Stimulated activated CD4-positive, alpha-beta T cell treated with anti-CD3 and anti-CD28 coated beads, Interleukin-1b, Interleukin-23, amount 100 ng/mL, for 4 hours (primary cell): ENCODE measurements at regions not wholly inside any gene's neighbourhood (a gene's known extent, or its start where the extent isn't known, plus 50 kb on each side); places are given as distances from the start of the nearest gene placed in this dataset.

Experiments used
- DNase-seq, 2 donors: peaks; one replicate each; pipeline ENCODE4 v3.0.0-alpha.2; 2020; ENCODE audit warnings: low read depth in 2 of 2

- DNase-seq, result no peak
Observed at GRCh38 chr9:100959226-100959625, 69.3 kb upstream of the PLPPR1 start.
